ENCODE measurements at regions not wholly inside any gene's neighbourhood (a gene's known extent, or its start where the extent isn't known, plus 50 kb on each side); places are given as distances from the start of the nearest gene placed in this dataset.

- ATAC-seq (no peak), DNase-seq (no peak)
- no peak overlapping the region for H3K27ac ChIP-seq
- H3K9me3 ChIP-seq = no peaks in the 10 kb centered on the region
- 75 to 79% methylated on average over 19 to 20 of the region's 20 CpGs for whole genome bisulfite sequencing, 2 donors
- no peak overlapping the region for H3K4me3 ChIP-seq
- H3K4me1 ChIP-seq = no peaks in the 10 kb centered on the region
- no peaks in the 10 kb centered on the region for H3K27me3 ChIP-seq
- intact Hi-C loops (cut with DNase I) = no loop called here
- H3K36me3 ChIP-seq (replicated peaks in 1 of 2; ENCODE audit: insufficient read depth in 1 of 2, low read depth in 2 of 2) = no peaks in the 10 kb centered on the region
- TF ChIP-seq POLR2A (IDR thresholded peaks at IDR 0.05) (no peak), CTCF (IDR thresholded peaks at IDR 0.05) (no peak)
These were observed 213.2 kb downstream of the NDUFA10 start for GRCh38 chr2:239811806-239812560.

GRCh38 chr2:239811111-239811781, 213.9 kb downstream of the NDUFA10 start:
- Histone ChIP-seq H3K27ac (no peak overlapping the region), H3K36me3 (replicated peaks in 1 of 2; ENCODE audit: insufficient read depth in 1 of 2, low read depth in 2 of 2) (no peaks in the 10 kb centered on the region), H3K9me3 (no peaks in the 10 kb centered on the region), H3K27me3 (no peaks in the 10 kb centered on the region), H3K4me3 (no peak overlapping the region), H3K4me1 (no peaks in the 10 kb centered on the region)
- ATAC-seq (no peak), DNase-seq (peak in 1 of 4 donors; percentile 7)
- intact Hi-C loops (cut with DNase I) = no loop called here
- no peak for TF ChIP-seq CTCF (IDR thresholded peaks at IDR 0.05)
- TF ChIP-seq POLR2A (IDR thresholded peaks at IDR 0.05) = no peak
- WGBS, 2 donors = 44 to 60% methylated on average over 13 to 14 of the region's 14 CpGs

GRCh38 chr2:239809391-239809790, 215.8 kb downstream of the NDUFA10 start:
- H3K36me3 ChIP-seq (replicated peaks in 1 of 2; ENCODE audit: insufficient read depth in 1 of 2, low read depth in 2 of 2) = no peaks in the 10 kb centered on the region
- no peak overlapping the region for H3K4me3 ChIP-seq
- no peaks in the 10 kb centered on the region for H3K9me3 ChIP-seq
- intact Hi-C loops (cut with DNase I) = no loop called here
- no peak overlapping the region for H3K27ac ChIP-seq
- TF ChIP-seq POLR2A (IDR thresholded peaks at IDR 0.05) = no peak
- no peak for TF ChIP-seq CTCF (IDR thresholded peaks at IDR 0.05)
- 33 to 43% methylated on average over 11 of the region's 11 CpGs for WGBS, 2 donors
- ATAC-seq (no peak), DNase-seq (peak in 1 of 4 donors; percentile 0)
- no peaks in the 10 kb centered on the region for H3K27me3 ChIP-seq
- no peaks in the 10 kb centered on the region for H3K4me1 ChIP-seq

- DNase-seq = no peak
- WGBS, 2 donors = 67 to 68% methylated on average over 10 of the region's 10 CpGs
These were observed 217.6 kb downstream of the NDUFA10 start for GRCh38 chr2:239807568-239807967.

GRCh38 chr2:239806758-239807434, 218.2 kb downstream of the NDUFA10 start:
- ATAC-seq (no peak), DNase-seq (peak in 1 of 4 donors; percentile 7)
- intact Hi-C loops (cut with DNase I) = no loop called here
- Histone ChIP-seq H3K27me3 (no peaks in the 10 kb centered on the region), H3K4me3 (no peak overlapping the region), H3K4me1 (no peaks in the 10 kb centered on the region), H3K9me3 (no peaks in the 10 kb centered on the region), H3K36me3 (replicated peaks in 1 of 2; ENCODE audit: insufficient read depth in 1 of 2, low read depth in 2 of 2) (no peaks in the 10 kb centered on the region), H3K27ac (no peak overlapping the region)
- TF ChIP-seq POLR2A (IDR thresholded peaks at IDR 0.05) = no peak
- no peak for TF ChIP-seq CTCF (IDR thresholded peaks at IDR 0.05)
- WGBS, 2 donors = 66 to 72% methylated on average over 10 to 15 of the region's 19 CpGs

More at GRCh38 chr2:239807568-239807967, 217.6 kb downstream of the NDUFA10 start:
- Histone ChIP-seq H3K4me1 (no peaks in the 10 kb centered on the region), H3K9me3 (no peaks in the 10 kb centered on the region), H3K27ac (no peak overlapping the region), H3K27me3 (no peaks in the 10 kb centered on the region), H3K4me3 (no peak overlapping the region), H3K36me3 (replicated peaks in 1 of 2; ENCODE audit: insufficient read depth in 1 of 2, low read depth in 2 of 2) (no peaks in the 10 kb centered on the region)
- TF ChIP-seq POLR2A (IDR thresholded peaks at IDR 0.05) = no peak
- intact Hi-C loops (cut with DNase I) = no loop called here
- no peak for ATAC-seq
